Inflammatory macrophage treated with lipopolysaccharide for 4 hours (primary cell): ENCODE measurements at regions not wholly inside any gene's neighbourhood (a gene's known extent, or its start where the extent isn't known, plus 50 kb on each side); places are given as distances from the start of the nearest gene placed in this dataset.
"Not testable (repeated sequence)": the region's sequence is repeated elsewhere in the genome, so short reads cannot be mapped to it uniquely, and the experiment has no call there.

Experiments used
- DNase-seq: peaks from one replicate; pipeline ENCODE4 v3.0.0-alpha.2; 2020

DNA sequence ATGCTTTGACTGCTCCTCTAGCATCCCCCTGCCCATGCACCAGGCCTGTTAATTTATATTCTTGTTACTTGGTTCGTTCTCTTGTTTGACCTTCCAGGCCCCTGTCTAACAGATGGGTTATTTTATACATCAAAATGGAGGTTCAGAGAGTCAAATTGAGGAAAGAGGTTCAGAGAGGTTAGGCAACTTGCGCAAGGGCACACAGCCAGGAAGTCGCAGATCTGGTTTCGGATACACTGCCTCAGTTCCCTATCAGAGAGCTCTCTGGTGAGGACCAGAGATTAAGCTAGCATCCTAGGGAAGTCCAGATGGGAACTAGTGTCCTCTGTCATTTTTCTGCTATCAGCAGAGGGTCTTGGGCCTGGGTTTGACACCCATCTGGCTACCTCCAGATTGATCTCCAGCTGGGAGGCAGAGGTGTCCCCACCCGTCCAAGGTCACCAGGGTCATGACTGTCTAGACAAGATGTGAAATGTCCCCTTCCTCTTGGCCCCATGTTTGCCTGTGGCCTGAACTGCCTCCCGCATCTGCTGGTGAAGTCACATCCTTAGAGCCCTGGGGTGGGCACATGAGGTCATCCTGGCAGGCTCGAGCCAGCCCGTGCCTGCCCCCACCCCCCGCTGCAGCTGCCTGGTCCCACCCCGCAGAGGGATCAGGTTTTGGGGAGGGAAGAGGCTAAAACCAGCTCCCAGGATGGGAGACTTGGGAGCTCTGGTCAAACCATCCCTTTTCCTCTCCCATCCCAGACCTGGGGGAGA lies 84.3 kb upstream of the NCOR2 start:
- DNase-seq: peak; percentile 51

DNA sequence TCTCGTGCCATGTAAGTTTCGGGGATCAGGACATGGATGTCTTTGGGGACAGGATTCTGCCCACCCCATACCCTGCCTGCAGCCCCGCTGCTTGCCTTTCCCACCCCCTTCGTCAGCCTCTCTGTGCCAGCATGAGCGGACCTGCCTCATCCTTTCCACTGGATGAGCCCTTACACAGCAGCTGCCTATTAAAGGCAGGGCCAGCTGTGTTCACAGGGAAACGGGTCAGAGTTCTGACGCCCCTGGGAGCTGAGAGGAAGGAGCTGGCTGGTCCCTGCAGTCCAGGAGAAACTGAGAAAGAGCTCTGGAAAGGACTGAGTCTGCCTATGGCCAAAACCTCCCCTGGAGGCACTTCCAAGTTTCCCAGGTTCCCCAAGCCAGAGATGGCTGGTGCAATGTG lies 83.5 kb upstream of the NCOR2 start:
- DNase-seq: no peak

DNA sequence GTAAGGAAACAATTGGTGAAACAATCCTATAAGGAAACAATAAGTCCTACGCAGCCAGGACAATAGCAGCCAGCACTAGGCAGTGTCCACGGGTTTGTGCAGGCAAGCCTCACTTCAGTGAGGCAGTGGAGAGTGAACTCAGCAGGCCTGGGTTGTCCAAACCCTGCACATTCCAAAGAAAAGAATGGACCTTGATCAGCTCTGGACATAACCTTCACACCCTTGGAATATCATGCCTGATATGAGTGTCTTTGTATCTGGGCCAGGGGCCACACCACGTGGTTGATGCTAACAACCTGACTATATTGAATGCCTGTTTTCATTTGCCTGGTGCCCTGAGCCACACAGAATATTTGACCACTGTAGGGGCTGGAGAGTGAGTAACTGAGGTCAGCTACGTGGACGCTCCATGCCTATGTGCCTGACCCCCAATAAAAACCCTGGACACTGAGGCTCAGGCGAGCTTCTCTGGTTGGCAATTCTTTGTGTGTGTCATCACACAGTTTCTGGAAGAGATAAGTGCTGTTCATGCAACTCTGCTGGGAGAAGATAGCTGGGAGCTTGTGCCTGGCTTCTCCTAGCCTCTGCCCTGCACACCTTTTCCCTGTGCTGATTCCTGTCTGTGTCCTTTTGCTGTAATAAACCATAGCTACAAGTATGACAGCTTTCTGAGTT lies 81.4 kb upstream of the NCOR2 start:
- no peak for DNase-seq

DNA sequence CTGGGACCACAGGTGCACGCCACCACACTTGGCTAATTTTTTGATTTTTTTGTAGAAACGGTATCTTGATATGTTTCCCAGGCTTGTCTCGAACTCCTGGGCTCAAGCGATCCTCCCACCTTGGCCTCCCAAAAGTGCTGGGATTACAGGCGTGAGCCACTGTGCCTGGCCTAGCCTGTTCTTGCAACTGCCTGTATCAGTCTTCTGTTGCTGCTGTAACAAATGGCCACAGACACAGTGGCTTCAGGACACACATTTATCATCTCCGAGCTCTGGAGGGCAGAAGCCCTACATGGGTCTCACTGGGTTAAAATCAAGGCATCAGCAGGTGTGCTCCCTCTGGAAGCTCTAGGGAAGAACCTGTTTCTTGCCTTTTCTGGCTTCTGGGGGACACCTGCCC lies 79.9 kb upstream of the NCOR2 start:
- no peak for DNase-seq

DNA sequence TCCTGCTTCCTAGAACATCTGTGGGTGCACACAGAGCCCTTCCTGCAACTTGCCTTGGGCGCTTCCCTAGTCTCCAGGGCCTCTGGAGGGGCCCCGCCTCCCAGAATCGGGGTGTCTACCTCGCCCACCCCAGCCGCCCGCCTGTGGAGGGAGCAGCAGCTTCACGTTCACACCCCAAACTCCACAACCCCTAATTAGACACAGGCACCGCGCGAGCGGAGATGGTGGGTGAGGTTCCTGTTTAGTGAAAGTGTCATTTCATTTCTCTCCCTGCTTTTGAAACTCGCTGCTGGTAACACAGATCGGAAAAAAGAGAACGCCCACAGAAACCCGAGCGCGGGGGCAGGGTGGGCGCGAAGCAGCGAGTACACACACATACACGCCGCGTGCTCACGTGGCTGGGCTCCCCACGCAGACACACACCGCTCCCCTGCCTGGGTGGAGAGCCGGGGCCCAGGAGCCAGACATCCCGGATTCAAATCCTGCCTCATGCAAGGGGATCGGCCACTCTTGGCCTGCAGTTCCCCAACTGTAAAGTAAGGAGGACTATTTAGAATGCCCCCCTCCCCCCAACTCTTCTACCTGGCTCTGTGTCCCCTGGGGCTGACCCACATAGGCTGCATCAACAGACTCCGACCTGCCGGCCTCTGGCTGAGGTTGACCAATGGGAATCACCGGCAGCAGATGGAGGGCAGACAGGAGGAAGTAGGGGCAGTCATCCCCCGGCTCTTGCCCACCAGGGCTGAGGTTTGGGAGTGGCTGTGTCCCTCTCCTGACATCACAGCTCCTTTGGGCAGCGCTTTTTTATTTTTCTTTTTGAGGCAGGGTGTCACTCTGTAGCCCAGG lies 79.2 kb upstream of the NCOR2 start:
- peak; percentile 77 for DNase-seq

DNA sequence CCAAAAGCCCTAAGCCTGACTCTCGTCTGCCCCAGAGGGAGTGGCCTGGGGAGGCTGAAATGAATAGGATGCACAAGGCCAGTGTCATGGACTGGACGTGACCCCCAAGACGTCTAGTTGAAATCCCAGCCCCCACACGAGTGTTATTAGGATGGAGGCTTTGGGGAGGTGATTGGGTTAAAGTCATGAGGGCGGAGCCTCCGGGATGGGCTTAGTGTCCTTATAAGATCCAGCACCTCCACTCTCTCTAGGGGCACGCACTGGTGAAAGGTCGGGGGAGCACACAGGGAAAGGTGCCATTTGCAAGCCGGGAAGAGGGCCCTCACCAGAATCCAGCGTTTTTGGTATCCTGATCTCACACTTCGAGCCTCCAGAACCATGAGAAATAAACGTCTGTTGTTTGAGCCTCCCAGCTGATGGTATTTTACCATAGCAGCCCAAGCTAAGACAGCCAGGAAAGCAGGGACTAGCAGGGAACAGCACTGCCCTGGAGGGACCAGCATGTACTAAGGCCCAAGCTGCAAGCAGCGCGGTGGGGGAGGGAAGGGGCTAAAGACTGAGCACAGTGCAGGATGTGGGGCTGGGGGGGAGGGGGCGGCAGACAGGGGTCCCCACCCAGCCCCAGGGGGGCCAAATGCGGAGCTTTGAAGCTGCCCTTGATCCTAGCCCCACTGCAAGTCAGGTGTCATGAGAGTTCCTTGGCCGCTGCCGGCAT lies 78.3 kb upstream of the NCOR2 start:
- DNase-seq: no peak

DNA sequence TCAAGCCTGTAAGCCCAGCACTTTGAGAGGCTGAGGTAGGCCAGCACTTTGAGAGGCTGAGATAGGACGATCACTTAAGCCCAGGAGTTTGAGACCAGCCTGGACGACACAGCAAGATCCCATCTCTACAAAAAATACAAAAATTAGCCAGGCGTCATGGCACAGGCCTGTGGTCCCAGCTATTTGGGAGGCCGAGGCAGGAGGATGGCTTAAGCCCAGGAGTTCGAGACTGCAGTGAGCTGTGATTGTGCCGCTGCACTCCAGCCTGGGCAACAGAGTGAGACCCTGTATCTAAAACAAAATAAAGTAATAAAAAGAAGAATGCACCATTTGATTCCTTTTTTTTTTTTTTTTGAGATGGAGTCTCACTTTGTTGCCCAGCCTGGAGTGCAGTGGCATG lies 76.4 kb upstream of the NCOR2 start:
- not testable (repeated sequence) for DNase-seq

DNA sequence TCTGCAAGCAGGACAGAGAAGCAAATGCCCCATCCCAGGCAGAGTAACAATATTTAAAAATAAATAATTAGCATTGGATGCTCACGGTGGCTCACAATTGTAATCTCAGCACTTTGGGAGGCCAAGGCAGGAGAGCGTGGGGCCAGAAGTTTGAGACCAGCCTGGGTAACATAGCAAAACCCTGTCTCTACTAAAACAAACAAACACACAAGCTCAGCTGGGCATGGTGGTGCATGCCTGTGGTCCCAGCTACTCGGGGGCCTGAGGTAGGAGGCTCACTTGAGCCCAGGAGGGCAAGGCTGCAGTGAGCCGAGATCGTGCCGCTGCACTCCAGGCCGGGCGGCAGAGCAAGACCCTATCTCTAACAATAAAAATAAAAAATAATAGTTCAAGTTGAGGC lies 74.7 kb upstream of the NCOR2 start:
- no peak for DNase-seq

DNA sequence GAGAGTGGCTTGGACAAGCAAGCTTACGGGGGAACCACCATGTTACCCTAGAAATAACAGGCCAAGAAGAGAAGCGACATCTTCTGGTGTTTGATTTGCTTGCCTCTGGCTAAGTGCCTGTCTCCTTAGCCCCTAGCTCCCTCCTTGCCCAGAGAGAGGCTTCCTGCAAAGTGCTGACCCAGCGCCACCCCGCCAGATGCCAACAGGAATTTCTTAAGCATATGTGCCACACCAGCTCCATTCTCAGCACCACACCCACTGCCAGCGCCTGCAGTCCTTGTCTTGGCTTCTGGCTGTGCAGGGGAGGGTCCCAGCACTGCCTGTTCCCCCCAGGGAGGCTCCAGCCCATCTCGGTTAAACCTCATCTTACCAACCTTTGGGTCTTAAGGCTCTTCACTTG lies 74.2 kb upstream of the NCOR2 start:
- no peak for DNase-seq

DNA sequence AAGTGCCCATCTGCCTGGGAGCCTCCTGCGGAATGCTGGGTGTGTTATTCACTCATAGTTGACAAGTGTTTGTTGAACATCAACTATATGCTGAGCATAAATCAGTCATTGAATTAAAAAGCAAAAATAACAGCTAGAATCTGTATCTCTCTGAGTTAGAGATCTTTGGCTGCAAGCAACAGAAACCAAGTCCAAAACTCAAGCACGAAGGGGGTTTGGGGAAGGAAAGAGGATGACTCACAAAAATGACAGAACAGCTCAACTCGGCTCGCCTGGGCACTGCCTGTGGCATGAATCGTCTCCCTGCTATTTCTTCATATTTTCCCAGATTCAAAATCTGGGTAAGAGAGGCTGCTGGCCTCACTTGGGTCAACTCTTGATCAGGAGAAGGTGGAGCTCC lies 72.6 kb upstream of the NCOR2 start:
- peak; percentile 89 for DNase-seq

DNA sequence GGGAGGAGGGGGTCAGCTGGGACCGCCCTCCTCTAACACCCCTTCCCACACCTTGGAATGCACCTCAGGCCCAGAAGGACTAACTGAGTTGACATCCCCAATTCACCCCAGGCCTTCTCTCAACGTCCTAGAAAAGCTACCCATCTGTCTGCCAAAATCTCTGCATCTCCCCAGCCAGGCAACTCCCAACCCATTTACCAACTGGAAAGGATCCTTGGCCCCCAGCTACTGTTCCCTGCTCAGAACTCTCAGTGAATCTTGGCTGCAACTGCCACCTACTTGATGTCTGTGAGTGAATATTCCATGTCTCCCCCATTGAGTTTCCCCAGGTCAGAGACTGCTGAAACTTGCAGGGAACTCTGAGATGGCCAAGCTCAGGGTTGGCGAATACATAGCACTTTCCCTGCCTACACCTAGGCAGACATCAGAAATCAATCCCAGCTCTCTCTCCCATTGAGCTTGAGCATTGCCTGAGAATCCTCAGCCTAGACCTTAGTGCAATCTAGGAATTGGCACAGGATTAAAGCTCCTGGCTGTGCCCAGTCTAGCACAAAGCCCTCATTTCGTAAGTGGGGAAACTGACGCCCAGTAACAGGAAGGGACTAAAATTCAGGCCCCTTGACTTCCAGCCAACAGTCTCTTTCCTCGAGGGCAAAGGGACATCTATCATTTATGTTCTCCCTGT lies 71.9 kb upstream of the NCOR2 start:
- DNase-seq: no peak

DNA sequence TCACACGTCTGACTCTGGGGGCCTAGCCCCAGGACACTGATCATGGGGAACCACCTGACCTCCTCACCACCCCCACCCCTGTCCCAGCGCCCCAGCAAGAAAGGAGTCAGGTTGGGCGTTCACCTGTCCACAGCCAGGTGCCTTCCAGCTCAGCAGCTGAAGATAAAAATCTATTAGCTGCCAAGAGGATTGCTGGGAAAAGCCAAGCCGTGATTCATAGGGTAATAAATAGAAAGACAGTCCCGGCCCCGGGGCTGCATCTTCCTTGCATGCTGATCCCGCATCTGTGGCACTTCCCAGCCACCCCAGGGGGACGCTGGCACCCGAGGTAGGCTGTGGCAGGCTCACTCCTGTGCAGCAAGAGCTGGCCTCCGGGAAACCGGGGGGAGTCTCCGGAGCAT lies 70.2 kb upstream of the NCOR2 start:
- DNase-seq: no peak

DNA sequence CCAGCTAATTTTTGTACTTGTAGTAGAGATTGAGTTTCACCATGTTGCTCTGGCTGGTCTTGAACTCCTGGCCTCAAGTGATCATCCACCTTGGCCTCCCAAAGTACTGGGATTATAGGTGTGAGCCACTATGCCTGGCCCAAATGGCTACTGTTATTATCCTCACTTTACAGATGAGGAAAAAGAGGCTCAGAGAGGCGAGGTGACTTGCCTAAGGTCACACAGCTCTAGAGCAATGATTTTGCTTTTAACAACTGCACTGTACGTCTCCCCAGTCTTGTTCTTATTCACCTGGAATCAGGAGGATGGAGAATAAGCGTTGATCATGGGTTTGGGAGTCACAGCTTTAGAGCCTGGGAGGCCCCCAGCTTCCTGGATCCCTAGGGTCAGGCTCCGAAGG lies 69.8 kb upstream of the NCOR2 start:
- DNase-seq: no peak

DNA sequence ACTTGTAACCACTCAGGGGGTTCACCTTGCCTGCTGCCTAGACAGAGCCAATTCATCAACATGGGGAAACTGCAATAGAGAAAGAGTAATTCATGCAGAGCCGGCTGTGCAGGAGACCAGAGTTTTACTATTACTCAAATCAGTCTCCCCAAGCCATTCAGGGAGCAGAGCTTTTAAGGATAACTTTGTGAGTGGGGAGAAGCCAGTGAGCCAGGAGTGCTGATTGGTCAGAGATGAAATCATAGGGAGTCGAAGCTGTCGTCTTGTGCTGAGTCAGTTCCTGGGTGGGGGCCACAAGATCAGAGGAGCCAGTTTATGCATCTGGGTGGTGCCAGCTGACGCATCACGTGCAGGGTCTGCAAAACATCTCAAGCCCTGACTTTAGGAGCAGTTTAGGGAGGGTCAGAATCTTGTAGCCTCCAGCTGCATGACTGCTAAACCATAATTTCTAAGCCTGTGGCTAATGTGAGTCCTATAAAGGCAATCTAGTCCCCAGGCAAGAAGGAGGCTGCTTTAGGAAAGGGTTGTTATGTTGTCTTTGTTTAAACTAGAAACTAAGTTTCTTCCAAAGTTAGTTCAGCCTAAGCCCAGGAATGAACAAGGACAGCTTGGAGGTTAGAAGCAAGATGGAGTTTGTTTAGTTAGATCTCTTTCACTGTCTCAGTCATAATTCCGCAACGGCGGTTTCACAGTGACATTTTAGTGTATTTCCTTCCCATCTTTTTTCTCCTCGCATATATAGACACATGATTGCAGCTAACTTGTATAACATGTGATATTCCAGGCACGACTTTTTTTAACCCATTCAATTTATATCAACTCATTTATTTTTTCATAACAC lies 68.9 kb upstream of the NCOR2 start:
- DNase-seq: peak; percentile 84

DNA sequence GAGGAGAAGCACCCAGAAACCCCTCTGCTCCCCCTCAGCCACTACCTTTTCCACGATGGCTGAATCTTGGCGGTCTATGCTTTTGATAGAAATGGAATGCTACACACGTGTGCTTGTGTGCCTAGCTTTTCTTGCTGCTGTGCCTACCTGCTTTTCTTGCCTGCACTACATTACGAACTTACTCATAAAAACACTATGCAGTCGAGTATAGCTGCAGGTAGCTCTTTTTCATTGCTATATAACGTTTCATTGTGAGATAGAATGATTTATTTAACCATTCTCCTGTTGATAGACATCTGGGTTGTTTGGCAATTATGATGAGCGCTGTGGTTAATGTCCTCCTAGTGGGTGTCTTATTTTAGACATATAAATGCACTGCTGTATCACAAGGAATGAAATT lies 67.9 kb upstream of the NCOR2 start:
- no peak for DNase-seq

DNA sequence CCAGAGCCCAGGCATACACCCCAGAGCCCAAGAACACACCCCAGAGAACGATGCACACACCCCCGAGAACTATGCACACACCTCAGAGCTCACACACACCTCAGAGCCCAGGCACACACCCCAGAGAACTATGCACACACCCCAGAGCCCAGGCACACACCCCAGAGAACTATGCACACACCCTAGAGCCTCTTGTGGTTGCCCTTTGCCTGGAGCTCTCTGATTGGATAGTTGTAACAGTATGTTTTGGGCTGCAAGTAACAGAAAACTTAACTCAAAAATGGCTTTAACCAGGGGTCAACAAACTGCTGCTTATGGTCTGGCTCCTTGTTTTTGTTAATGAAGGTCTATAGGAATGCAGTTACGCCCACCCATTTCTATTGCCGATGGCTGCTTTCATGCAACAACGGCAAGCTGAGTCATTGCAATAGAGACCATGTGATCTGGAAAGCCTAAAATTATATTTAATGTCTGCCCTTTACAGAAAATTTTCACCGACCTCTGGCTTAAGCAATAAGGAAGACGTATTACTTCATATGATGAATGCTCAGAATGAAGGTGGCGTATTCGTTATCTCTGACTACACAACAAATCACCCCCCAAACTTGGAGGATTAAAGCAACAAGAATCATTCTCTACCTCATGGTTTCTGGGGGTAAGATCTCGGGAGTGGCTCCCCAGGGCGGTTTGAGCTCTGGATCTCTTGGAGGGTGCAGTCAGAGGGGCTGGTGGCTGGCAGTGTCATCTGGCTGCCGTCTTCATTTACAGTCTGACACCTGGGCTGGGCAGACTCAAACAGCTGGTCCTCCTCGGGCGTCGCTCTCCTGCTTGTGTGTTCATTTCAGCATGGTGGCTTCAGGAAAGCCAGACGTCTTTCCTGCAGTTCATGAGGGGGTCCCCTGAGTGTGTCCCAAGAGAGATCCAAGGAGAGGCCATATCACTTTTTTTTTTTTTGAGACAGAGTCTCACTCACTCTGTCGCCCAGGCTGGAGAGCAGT lies 66.3 kb upstream of the NCOR2 start:
- peak; percentile 89 for DNase-seq

DNA sequence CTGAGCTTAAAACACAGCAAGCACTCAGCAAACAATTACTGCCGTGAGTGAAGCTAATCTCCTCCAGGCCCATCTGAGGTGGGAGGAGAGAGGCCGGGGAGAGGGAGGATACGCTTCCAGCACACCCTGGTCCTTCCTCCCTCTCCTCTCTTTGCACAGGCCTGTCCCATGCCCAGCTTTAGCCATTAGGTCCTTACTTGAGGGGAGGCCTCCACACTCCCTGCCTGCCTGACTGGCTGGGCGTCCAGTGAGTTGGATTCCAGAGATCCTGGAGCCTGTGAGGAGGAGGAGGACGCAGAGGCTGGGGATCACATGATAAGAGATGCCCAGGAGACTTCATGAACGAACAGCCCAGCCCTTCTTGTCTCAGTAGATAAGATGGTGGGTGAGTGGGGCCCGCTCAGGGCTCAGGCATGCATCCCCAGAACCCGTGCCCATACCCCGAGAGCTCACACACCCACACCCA lies 65.1 kb upstream of the NCOR2 start:
- no peak for DNase-seq

DNA sequence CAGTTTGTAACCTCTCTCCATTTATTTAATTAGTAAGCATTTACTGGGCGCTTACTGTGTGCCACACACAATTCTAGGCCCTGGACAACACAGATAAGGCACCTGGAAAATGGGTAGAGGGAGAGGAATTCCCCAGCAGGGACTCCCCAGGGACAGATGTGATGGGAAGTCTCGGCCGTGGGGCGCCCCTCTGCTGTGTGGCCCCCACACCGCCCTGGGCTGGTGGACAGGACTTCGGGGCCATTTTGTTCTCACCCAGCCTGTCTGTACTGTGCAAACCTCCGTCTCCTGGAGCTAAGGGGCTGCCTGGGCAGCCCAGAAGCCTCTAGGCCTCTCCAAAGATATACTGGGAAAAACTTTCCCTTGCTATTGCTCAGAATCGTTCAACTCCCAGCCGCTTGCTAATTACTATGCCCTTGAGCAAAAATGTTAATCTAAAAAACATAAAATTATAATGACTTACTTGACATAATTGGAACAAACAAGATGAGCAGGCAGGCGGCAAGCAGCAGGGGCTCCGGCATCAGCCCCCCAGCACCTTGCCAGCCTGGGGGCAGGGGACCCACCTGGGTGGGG lies 64.4 kb upstream of the NCOR2 start:
- DNase-seq: no peak

DNA sequence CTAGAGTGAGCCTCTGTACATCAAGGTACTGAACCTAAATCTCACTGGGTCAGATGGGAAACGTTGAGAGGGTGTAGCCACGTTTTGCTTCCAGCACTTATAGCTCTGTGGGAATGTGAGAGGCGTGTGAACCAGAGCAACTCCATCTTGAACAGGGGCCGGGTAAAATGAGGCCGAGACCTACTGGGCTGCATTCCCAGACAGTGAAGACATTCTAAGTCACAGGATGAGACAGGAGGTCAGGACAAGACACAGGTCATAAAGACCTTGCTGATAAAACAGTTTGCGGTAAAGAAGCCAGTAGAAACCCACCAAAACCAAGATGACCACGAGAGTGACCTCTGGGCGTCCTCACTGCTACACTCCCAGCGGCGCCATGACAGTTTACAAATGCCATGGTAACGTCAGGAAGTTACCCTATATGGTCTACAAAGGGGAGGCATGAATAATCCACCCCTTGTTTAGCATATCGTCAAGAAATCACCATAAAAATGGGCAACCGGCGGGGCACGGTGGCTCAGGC lies 63.4 kb upstream of the NCOR2 start:
- DNase-seq: no peak
